Activated CD4-positive, alpha-beta memory T cell treated with anti-CD3 and anti-CD28 coated beads for 36 hours (primary cell): ENCODE measurements at regions not wholly inside any gene's neighbourhood (a gene's known extent, or its start where the extent isn't known, plus 50 kb on each side); places are given as distances from the start of the nearest gene placed in this dataset.

ENCODE experiments used
- CTCF ChIA-PET: fragments of 350-600 bp; sonication (Branson Sonifier 250); formaldehyde crosslinking; loops from one replicate; lab custom pipeline; 2021; ENCODE audit warnings: antibody characterized with exemption, inconsistent platforms; lab: Charles Lee
- POLR2A ChIA-PET: fragments of 350-600 bp; sonication (Branson Sonifier 250); formaldehyde crosslinking; loops from one replicate; lab custom pipeline; 2021; ENCODE audit warnings: antibody characterized with exemption; lab: Charles Lee
- DNase-seq: peaks from one replicate; pipeline ENCODE4 v3.0.0-alpha.2; 2020
- H3K27ac Mint-ChIP-seq: one replicate; pipeline ENCODE4 v1.8.0; 2021; ENCODE audit warnings: mixed read lengths
- H3K27me3 Mint-ChIP-seq: one replicate; pipeline ENCODE4 v1.8.0; 2021; ENCODE audit warnings: mixed read lengths
- H3K36me3 Mint-ChIP-seq: one replicate; pipeline ENCODE4 v1.8.0; 2021; ENCODE audit warnings: mixed read lengths
- H3K4me1 Mint-ChIP-seq: one replicate; pipeline ENCODE4 v1.8.0; 2021; ENCODE audit warnings: low read depth, mixed read lengths
- H3K4me3 Mint-ChIP-seq: one replicate; pipeline ENCODE4 v1.8.0; 2021; ENCODE audit warnings: mild to moderate bottlenecking, mixed read lengths
- H3K9me3 Mint-ChIP-seq: one replicate; pipeline ENCODE4 v1.8.0; 2021; ENCODE audit warnings: mixed read lengths
- intact Hi-C: fragments of 100-400 bp; cut with micrococcal nuclease; formaldehyde crosslinking; loops from one replicate; pipeline ENCODE4 v1.15.1; 2023

DNA sequence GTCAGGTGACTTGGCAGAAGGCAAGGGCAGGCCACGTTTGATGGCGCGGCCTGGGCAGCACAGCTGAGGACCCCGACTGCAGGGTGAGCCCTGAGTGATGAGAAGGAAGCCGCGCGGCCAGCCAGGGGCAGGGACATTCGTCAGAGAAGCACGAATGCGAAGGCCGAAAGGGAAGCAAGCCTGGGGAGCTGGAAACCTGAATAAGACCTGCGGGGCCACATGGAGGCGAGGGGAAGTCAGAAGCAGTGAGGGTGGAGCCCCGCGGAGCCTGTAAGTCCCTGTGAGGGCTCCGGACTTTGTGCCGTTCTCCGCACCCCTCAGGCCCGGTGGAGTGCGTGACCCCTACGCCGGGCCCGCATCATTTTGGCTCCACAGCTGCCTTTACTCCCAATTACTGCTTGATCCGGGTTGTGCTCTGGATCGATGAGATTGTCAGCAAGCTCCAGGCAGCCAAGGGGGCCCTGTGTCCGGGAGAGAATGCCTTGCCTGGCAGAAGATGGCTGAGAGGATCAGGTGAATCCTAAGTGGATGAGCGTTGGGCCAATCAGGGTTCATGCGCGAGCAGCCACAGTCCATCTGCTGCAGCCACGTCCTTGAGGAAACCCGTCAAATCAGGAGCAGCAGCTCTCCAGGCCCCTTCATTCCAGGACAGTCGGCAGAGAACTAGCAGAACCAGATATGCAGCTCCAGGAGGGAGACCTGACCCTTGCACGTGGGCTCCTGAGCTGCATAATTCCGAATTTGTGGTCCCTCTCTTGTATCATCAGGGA is 293.3 kb upstream of the SHH start:
- POLR2A ChIA-PET: no interaction called here

GRCh38 chr7:156104501-156105336 is 292.5 kb upstream of the SHH start:
- no peaks in the 10 kb centered on the region for H3K9me3 Mint-ChIP-seq
- no peaks in the 10 kb centered on the region for H3K27me3 Mint-ChIP-seq
- no peak for DNase-seq
- CTCF ChIA-PET: no interaction called here
- no peaks in the 10 kb centered on the region for H3K36me3 Mint-ChIP-seq
- intact Hi-C loops: no loop called here
- no peaks in the 10 kb centered on the region for H3K4me1 Mint-ChIP-seq
- H3K4me3 Mint-ChIP-seq: no peak overlapping the region
- POLR2A ChIA-PET: no interaction called here
- H3K27ac Mint-ChIP-seq: no peak overlapping the region

More for the DNA sequence above, 293.3 kb upstream of the SHH start:
- intact Hi-C loops: no loop called here
- Mint-ChIP-seq H3K4me1 (no peaks in the 10 kb centered on the region), H3K9me3 (no peaks in the 10 kb centered on the region), H3K27me3 (no peaks in the 10 kb centered on the region), H3K27ac (no peak overlapping the region), H3K4me3 (no peak overlapping the region), H3K36me3 (no peaks in the 10 kb centered on the region)
- CTCF ChIA-PET: no interaction called here
- no peak for DNase-seq

GRCh38 chr7:156102267-156102666 is 290.0 kb upstream of the SHH start:
- intact Hi-C loops: no loop called here
- CTCF ChIA-PET: no interaction called here
- no peak overlapping the region for H3K4me3 Mint-ChIP-seq

GRCh38 chr7:156101355-156101754 is 289.1 kb upstream of the SHH start:
- intact Hi-C loops: no loop called here
- Mint-ChIP-seq H3K27ac (no peak overlapping the region), H3K27me3 (peaks cover 2% of the 10 kb centered on the region), H3K4me1 (no peaks in the 10 kb centered on the region), H3K9me3 (no peaks in the 10 kb centered on the region), H3K4me3 (no peak overlapping the region), H3K36me3 (no peaks in the 10 kb centered on the region)
- ChIA-PET CTCF (no interaction called here), POLR2A (no interaction called here)
- DNase-seq: no peak

More at GRCh38 chr7:156102267-156102666, 290.0 kb upstream of the SHH start:
- Mint-ChIP-seq H3K27me3 (no peaks in the 10 kb centered on the region), H3K27ac (no peak overlapping the region), H3K4me1 (no peaks in the 10 kb centered on the region), H3K9me3 (no peaks in the 10 kb centered on the region), H3K36me3 (no peaks in the 10 kb centered on the region)
- POLR2A ChIA-PET: no interaction called here
- DNase-seq: no peak

- no peak overlapping the region for H3K27ac Mint-ChIP-seq
- H3K4me1 Mint-ChIP-seq: no peaks in the 10 kb centered on the region
- no peak for DNase-seq
- peaks cover 2% of the 10 kb centered on the region for H3K27me3 Mint-ChIP-seq
- H3K36me3 Mint-ChIP-seq: no peaks in the 10 kb centered on the region
- H3K4me3 Mint-ChIP-seq: no peak overlapping the region
- ChIA-PET CTCF (no interaction called here), POLR2A (no interaction called here)
- intact Hi-C loops: no loop called here
- no peaks in the 10 kb centered on the region for H3K9me3 Mint-ChIP-seq
Measured at GRCh38 chr7:156100086-156100485, 287.8 kb upstream of the SHH start.

GRCh38 chr7:156099085-156099484 is 286.8 kb upstream of the SHH start:
- Mint-ChIP-seq H3K9me3 (no peaks in the 10 kb centered on the region), H3K4me3 (no peak overlapping the region), H3K4me1 (no peaks in the 10 kb centered on the region), H3K27me3 (peaks cover 2% of the 10 kb centered on the region), H3K27ac (no peak overlapping the region), H3K36me3 (no peaks in the 10 kb centered on the region)
- no peak for DNase-seq
- intact Hi-C loops: no loop called here
- ChIA-PET CTCF (no interaction called here), POLR2A (no interaction called here)

GRCh38 chr7:156096771-156097538 is 284.7 kb upstream of the SHH start:
- ChIA-PET POLR2A (no interaction called here), CTCF (no interaction called here)
- intact Hi-C loops: no loop called here
- H3K4me3 Mint-ChIP-seq: no peak overlapping the region
- H3K27me3 Mint-ChIP-seq: peaks cover 2% of the 10 kb centered on the region
- H3K9me3 Mint-ChIP-seq: no peaks in the 10 kb centered on the region
- H3K36me3 Mint-ChIP-seq: no peaks in the 10 kb centered on the region
- H3K27ac Mint-ChIP-seq: no peak overlapping the region
- H3K4me1 Mint-ChIP-seq: no peaks in the 10 kb centered on the region
- no peak for DNase-seq

DNA sequence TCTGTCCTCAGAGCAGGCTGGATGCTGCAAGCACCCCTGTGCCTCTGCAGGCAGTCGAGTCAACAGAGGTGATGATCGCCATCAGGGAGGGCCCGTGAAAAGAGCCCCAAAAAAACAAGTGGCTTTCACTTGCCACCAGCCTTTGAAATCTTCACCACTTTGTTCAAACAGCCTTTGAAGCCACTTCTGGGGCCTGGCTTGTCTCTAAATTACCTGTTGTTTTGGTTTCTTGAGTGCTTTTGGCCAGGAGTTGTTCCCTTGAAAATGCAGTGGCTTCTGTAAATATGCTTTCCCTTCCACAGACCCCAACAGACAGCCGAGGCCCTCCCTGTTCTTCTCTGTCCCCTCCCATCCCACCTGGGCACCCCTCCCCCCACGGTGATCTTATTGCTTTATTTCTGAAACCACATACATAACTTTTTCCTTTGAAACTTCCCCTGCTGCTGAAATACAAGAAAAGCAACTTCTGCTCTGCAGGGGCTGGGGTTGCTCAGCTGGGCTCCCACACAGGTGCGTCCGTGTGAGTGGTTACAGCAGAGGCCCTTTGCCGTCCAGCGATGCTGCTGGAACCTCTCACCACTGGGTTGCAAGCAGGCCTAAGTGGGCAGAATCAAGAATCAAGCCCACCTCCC is 283.8 kb upstream of the SHH start:
- Mint-ChIP-seq H3K4me1 (no peaks in the 10 kb centered on the region), H3K9me3 (no peaks in the 10 kb centered on the region), H3K27ac (no peak overlapping the region), H3K36me3 (no peaks in the 10 kb centered on the region), H3K27me3 (peaks cover 2% of the 10 kb centered on the region), H3K4me3 (no peak overlapping the region)
- CTCF ChIA-PET: no interaction called here
- intact Hi-C loops: no loop called here
- POLR2A ChIA-PET: no interaction called here
- no peak for DNase-seq

GRCh38 chr7:156094350-156095146 is 282.3 kb upstream of the SHH start:
- no peaks in the 10 kb centered on the region for H3K4me1 Mint-ChIP-seq
- H3K36me3 Mint-ChIP-seq: no peaks in the 10 kb centered on the region
- no peaks in the 10 kb centered on the region for H3K9me3 Mint-ChIP-seq
- POLR2A ChIA-PET: no interaction called here
- peaks cover 3% of the 10 kb centered on the region for H3K27me3 Mint-ChIP-seq
- no peak for DNase-seq
- H3K27ac Mint-ChIP-seq: no peak overlapping the region
- H3K4me3 Mint-ChIP-seq: no peak overlapping the region
- intact Hi-C loops: no loop called here
- CTCF ChIA-PET: no interaction called here

DNA sequence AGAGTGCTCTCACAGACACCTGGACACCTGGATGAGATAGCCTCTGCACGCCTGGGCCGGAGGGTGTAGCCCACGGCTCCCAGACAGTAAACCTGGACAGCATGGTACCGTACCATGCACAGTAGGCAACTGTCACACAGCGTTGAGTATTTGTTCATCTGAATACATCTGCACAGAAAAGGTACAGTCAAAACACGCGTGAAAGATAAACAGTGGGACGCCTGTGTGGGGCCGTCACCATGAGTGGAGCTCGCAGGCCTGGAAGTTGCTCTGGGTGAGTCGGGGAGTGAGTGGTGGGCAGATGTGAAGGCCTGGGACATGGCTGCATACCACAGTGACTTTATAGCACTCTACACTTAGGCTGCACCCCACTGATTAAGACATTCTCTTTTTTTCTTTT is 280.0 kb upstream of the SHH start:
- Mint-ChIP-seq H3K4me3 (no peak overlapping the region), H3K4me1 (no peaks in the 10 kb centered on the region), H3K27me3 (peaks cover 3% of the 10 kb centered on the region), H3K27ac (no peak overlapping the region), H3K9me3 (no peaks in the 10 kb centered on the region), H3K36me3 (no peaks in the 10 kb centered on the region)
- CTCF ChIA-PET: no interaction called here
- intact Hi-C loops: no loop called here
- POLR2A ChIA-PET: no interaction called here
- DNase-seq: no peak

- no peak overlapping the region for H3K27ac Mint-ChIP-seq
- H3K27me3 Mint-ChIP-seq: peaks cover 1% of the 10 kb centered on the region
- CTCF ChIA-PET: no interaction called here
- H3K9me3 Mint-ChIP-seq: no peaks in the 10 kb centered on the region
- POLR2A ChIA-PET: no interaction called here
- no peaks in the 10 kb centered on the region for H3K4me1 Mint-ChIP-seq
- no peaks in the 10 kb centered on the region for H3K36me3 Mint-ChIP-seq
- DNase-seq: no peak
- H3K4me3 Mint-ChIP-seq: no peak overlapping the region
- intact Hi-C loops: no loop called here
Measured at GRCh38 chr7:156091519-156092080, 279.3 kb upstream of the SHH start.
